GM18858 (cell line): ENCODE measurements at regions not wholly inside any gene's neighbourhood (a gene's known extent, or its start where the extent isn't known, plus 50 kb on each side); places are given as distances from the start of the nearest gene placed in this dataset.
A peak's percentile ranks its signal among the peaks of the same experiment; 100 is the strongest.
"Not testable (repeated sequence)": the region's sequence is repeated elsewhere in the genome, so short reads cannot be mapped to it uniquely, and the experiment has no call there.

Experiments
- ATAC-seq: cut with Tn5 transposase; IDR thresholded peaks from one replicate; pipeline ENCODE4 v1.9.1; 2021; ENCODE audit not compliant: unreplicated experiment

DNA sequence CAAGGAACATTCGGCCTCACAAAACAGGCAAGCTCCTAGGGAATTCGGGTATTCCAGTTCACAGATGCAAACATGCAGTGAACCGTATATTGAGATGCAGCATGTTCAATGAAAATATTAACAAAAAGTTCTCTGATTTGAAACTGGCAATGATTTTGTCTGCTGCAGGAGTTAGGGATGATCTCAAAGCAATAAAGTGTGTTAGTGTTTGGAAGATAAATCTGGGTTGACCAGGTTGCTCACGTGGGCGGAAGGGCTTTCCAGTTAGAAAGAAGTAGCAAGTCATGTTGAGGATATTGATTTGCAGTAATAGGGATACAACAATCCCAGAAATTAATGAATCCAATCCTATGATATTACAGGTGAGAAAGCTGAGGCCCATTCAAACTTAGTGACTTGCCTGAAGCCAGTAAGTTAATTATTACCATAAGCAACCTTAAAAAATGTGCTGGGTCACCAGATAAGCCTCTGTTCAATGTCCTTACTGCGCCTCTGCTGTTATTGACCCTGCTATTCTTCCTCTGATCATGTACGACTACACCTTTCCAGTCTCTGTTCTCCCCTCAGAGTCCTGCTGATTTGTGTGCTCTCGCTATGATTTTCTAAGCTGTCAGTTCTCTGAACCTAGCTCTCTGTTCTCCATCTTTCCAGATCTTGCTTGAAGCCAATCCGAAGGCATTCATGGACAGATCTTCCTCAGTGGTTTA is 370.8 kb downstream of the DSEL start:
- no peak for ATAC-seq

DNA sequence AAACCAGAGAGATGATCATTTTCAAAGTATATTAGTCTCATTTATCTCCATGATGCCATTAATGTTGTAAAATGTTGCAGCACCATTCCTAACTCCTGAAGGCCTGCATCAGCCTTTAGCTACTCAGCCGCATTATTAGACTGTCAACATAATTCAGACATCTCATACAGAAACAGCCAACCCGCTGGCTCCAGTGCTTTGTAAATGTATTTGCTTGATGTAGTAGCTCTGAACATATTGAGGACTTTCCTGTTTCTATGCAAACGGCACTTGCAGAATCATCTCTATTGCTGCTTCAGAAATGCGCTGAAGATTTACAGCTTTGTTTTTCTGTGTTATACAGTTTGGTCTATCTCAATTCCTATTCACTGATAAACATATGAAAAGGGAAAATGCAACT is 372.2 kb downstream of the DSEL start:
- ATAC-seq, result no peak

DNA sequence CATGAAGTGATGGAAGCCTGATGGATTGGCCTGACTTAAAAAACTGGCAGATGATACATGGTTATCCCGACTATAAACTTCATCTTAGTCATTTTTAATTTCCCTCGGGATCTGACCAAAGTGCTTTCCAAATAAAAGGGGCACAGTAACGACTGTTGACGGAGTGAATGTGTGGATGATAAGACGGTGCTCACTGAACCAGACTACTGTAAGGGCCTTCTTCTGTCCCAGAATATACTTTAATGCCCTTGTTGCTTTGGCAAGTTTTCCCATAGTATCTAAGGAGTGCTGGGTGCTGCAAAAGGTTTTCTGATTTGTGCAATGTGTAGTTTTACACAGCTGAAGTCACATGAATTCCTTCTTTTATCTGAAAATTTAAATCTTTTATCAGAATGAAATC is 373.5 kb downstream of the DSEL start:
- ATAC-seq, result no peak

DNA sequence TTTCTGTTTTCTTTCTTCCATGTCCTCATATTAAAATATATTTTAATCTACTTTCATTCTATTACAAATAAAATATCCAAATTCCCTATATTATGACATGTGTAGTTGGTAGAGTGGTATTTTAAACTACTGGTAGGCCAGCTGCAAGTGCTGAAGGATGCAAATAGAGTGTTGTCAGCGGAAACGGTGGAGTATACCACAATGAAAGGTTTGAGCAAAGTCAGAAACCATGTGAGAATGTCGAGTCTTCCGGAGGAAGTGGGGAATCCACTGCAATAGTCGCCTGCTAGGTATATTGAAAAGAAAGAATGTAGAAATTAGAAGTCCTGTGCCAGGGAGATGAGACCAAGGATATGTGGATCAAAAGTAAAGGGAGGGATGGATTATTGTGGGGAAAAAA is 373.9 kb downstream of the DSEL start:
- ATAC-seq, result no peak

DNA sequence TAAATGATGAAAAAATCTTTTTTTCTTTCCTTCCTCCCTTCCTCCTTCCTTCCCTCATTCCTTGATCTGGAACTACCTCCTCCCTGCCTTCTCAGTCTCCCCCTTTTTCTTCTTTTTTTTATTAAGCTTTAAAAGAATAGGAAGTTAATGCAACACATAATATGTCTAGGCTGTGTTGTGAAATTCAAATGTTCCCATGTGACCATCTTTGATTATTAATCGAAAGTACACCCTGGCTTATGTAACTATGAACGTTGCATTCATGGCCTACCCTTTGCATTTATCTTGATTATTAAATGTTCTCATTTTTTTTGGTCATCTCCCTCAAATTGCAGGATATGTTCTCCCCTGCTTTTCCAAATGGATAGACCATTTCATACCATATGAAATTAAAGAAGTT is 376.0 kb downstream of the DSEL start:
- ATAC-seq, result no peak

DNA sequence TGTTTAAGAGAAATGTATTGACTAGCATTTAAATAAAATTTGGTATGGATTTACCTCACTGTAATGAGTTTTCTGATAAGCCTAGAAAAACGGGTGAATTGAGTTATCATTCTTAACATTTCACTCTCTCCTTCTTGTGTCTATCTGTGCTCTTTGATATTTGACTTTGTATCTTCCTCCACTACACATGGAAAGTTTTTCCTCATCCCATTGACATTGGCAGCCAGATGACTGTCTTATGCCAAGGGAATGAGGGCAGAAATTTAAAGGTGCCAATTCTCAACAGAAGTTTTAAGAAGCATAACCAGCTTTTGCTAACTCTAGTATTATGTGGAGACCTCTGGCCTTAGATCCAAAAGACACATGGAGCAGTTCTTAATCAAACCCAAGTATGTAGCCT is 376.6 kb downstream of the DSEL start:
- no peak for ATAC-seq

DNA sequence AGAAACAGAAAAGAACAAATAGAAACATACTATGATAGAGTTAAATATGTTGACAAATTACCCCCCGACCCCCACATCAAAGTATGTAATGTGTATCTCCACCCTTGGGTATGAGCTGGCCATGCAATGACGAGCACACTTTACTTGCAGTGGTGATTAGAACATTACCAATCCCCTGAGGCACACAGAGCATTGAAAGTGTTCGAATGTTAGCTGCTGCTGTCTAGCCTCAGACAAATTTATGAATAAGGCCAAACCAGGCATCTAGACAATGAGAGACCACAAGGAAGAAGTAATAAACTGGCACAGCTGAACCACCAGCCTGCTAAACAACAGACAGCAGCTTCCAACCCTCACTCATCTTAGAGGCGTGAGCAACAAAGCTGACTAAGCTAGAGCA is 380.5 kb downstream of the DSEL start:
- ATAC-seq, result no peak

DNA sequence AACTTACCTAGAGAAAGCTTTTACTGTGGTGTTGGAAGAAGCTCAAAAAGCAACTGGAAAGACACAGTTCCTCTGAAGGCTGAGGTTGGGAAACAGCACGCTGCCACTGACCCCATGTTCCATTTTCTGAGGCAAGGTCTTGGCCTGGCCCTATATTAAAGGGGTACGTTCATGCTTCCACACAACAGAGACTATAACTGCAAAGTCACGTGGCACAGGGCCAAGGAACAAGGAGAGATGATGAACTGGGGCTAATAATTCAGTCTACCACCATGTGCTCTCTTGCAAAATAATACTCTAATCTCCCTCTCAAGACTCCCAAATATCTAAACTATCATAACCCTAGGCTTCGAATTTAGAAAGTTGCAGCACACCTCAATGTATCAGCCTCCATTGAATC is 381.6 kb downstream of the DSEL start:
- ATAC-seq, result no peak

DNA sequence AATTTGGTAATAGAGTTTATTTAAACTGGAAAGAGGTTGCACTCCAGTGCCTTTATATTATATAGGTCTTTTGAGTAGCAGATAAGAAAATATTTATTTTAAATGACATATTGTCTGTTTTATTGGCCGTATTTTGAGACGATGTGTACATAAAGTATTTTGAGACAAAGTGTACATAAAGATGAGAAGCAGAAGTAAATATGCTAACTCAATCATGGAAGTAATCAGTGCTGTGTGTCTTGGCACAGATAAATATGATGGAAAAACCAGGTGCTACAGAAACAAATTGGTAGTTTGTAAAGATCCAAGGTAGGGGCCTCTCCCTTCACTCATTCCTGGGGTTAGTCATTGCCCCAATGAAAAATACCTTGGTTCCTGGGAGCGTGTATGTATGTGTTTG is 382.9 kb downstream of the DSEL start:
- no peak for ATAC-seq

DNA sequence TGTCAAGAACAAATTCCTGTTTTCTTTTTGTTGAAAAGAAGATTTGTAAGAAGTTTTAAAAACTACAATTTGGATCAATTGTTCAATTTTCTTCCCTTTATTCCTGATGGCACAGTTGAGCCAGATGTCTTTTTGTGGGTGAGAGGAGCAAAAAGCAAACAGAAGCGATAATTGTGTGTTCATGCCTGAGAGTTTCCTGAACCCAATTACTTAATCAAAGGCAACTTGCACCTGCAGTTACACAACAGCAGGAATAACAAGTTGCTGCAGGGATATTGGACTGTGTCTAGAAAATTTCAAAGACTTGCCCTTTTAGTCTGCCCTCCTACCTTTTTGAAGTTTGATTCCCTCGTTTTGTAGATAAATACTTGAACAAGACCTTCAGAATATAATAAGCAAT is 383.6 kb downstream of the DSEL start:
- no peak for ATAC-seq

DNA sequence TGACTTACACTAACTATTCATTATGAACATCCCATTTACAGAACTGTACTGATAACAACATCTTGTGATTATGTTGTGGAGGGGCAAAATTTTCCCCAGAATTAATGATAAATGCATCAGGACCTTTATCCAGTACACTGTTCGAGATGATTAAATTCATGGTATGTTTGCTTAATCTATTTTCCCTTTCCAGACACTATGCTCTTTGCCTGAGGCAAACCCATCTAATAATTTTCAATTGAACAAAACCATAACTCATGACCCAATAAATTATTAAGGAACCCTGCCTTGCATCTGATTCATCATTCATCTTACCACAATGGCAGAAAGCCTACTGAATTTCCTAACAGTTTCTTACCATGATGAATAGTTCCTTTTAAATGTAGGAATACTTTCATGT is 385.0 kb downstream of the DSEL start:
- no peak for ATAC-seq

DNA sequence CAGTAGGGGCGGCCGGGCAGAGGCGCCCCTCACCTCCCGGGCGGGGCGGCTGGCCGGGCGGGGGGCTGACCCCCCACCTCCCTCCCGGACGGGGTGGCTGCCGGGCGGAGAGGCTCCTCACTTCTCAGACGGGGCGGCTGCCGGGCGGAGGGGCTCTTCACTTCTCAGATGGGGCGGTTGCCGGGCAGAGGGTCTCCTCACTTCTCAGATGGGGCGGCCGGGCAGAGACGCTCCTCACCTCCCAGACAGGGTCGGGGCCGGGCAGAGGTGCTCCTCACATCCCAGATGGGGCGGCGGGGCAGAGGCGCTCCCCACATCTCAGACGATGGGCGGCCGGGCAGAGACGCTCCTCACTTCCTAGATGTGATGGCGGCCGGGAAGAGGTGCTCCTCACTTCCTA is 389.8 kb downstream of the DSEL start:
- not testable (repeated sequence) for ATAC-seq

DNA sequence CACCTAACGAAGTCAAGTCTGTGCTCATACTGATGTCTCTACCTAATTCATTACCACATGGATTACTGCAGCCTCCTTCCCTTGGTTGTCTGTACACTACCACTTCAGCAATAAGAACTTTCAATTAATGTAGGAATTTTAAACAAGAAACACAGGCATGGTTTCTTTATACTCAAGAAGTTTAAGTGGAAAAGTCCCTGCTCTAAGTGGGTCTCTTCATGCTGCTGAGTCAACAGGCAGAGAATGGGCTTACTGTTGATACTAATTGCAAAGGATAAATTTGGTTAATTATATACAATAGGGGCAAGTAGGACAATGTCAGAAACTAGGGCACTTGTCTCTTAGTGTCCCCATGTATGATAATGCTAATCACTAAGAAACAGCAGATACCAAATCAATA is 392.6 kb downstream of the DSEL start:
- ATAC-seq, result no peak

DNA sequence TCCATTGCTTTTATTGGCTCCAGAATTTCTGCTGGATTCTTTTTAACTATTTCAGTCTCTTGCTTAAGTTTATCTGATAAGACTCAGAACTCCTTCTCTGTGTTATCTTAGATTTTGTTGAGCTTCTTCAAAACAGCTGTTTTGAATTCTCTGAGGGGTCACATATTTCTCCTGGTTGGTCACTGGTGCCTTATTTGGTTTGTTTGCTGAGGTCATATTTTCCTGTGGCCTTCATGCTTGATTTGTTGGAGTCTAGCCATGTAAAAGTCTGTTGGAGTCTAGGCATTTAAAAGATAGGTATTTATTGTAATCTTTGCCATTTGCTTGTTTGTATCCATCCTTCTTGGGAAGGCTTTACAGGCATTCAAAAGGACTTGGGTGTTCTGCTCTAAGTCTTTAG is 398.7 kb downstream of the DSEL start:
- ATAC-seq, result no peak

DNA sequence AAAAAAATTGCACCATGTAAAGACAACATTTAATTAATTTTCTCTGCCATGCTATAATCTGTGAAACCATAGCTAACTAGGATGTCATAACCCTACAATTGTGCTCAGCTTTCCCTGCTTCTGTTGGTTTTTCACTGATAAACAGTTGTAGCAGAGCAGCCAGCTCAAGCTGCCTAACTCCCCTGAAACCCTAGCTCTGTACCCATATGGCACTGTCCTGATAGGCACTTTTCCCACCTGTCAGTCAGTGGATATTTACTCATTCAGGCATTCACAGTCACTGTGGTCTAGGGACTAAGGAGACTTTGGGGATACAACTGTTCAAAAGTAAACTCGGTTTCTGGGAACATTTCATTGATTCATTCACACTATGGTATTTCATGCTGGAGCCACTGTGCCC is 407.0 kb downstream of the DSEL start:
- ATAC-seq, result no peak

DNA sequence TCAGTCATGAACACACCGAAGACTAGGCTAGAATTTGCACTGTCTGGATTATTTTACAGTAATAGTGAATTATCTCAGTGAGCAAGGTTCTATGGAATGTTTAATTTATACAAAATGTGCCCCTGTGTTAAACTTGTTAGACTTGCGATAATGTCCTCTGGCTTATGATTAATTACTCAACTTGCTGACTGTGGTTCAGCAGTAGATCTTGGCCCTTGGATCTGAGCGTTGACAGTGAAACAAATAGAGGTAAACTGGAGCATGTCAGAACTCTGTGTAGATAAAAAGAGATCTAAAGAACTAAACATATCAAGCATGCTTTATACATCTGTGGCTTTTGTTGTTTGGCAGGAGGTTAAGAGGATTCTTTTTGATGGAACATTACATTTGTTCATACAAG is 407.6 kb downstream of the DSEL start:
- no peak for ATAC-seq

DNA sequence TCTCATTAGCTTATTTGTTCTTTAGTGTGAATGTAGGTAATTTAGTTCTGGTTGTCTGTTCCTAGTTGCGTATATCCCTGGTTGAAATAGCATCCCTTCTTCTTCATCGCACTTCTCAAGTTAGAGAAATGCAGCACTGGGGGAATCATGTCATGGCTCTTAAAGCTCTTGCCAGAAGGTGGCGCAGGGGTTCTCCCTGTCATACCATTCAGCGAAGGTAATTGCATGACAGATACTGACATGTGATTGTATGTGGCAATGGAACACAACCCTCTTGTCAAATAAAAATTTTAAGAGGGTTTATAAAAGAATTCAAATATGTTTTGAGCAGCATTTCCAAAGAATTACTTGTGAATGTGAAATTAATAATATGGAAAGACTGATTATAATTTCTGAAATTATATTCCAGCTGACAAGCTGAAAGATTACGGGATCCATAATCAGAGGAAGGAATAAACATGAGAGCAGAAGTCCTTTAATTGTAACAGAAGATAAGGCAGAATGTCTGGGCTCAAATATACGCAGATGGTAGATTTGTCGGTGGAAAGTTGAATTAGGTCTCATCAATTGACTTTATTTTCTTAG is 411.7 kb downstream of the DSEL start:
- ATAC-seq, result peak; percentile 89

DNA sequence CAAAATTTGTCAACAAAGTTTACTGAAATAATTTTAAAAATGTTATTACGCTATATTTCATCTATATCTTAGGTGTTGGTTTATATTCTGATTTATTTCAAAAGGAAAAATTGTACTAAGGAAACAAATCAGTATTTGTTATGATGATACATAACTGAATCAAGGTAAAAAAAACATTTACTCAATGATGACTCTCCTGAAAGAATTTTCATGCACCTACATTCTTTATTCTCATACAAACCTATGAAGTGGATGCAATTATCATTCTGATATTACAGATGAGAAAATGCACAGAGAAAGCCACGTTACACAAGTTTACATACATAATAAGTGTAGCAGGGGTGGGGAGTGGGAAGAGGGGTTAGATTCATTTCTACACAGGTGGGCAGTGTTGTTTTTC is 422.4 kb downstream of the DSEL start:
- ATAC-seq, result no peak

DNA sequence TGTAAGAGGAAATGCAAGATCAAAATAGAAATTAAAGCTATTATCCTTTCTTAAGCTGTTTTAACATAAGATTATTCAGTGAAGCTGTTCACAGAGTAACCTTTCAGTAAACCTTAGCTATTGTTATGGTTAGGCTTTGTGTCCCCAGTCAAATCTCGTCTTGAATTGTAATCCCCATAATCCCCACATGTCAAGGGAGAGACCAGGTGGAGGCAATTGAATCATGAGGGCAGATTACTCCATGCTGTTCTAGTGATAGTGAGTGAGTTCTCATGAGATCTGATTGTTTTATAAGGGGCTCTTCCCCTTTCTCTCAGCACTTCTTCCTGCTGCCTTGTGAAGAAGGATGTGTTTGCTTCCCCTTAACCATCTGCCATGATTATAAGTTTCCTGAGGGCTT is 424.4 kb downstream of the DSEL start:
- no peak for ATAC-seq

DNA sequence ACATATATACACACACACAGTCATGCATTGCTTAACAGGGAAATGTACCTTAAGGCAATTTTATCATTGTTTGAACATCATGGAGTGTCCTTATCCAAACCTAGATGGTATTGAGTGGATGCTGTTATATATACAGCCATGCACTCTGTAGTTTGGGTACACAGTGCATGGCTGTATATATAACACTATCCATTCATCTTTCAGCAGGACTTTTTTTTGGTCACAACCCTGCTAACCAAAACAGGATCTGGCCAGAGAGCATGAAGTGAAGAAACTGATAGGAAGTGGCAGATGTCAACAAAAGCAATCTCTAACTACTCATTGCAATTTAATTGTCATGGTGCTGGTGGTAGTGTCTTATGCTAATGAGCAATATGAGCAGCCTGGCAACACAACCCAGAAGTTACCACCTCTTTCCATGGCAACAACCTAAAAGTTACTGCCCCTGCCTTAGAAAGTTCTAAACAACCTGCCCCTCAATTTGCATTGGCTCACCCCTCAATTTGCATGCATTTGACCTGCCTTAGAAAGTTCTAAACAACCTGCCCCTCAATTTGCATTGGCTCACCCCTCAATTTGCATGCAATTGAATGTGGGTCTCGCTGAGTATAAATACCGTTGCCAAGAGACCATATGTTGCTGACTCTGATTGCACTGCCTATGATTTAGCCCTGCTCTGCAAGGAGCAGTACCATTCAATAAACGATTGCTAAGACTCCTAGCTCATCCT is 434.9 kb downstream of the DSEL start:
- no peak for ATAC-seq

DNA sequence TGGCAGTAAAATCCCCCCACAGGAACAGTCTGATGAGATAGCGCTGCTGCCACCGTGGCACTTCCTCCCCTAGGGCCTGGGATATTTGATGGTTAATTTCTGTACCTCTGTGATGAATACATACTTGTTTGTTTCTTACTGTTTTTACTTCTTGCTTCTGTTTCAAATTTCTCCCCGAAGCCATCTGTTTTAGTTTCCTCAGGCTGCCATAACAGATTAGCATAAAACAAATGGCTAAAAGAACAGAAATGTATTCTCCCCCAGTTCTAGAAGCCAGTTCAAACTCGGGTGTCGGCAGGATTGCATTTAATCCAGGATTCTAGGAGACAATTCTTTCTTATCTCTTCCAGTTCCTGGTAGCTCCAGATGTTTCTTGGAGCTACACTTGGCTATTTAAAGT is 435.9 kb downstream of the DSEL start:
- no peak for ATAC-seq

DNA sequence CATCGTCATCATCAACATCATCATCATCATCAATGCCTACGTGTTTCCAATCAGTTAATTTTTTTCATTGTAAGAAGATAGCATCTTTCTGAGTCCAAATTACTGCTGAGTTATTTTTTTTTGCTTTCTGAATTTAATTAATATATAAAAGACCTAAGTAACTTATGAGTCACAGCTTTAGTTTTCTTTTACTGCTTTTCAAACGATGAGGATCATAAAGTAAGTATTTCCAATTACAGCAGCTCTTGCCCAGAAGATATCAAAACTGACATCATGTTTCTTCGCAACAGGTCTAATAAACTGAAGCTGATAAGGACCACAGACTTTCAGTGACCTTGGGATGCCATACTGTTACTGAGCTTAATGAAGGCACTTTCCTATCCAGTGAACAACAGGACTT is 442.2 kb downstream of the DSEL start:
- ATAC-seq, result no peak

DNA sequence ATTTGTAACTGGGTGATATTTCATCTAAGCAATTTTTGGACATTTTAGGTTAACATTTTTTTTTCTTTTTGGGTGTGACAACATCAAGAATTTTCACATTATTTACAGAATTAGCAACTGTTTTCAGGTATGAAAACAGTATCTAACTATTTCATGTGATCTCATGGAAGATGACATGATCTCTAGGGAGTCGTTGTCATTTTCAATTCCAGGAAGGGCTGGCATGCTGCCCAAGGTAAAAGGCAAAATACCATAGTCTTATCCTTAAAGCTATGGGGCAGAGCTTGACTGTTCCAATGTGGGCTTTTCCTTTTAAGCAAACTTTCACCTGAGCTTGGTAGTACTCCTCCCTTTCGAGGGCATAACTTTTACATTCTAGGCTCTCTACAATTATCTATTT is 443.7 kb downstream of the DSEL start:
- no peak for ATAC-seq
